ENCODE measurements at regions not wholly inside any gene's neighbourhood (a gene's known extent, or its start where the extent isn't known, plus 50 kb on each side); places are given as distances from the start of the nearest gene placed in this dataset.

DNA sequence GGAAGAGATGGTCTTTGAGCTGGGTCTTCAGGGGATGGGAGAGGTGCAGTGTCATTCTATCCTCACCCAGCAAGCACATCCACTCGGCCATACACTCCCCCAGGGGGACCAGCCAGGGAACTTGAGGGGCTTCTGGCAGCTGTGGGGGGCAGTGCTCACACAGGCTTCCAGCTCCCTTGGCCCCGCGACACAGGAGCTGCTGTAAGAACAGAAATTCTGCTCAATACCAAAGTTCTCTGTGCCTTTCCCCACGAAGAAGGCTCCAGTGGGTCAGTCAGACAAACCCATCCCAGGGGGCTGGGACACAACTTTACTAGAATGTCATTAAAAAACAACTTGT is 289.1 kb upstream of the RTL1 start:
- H3K4me3 ChIP-seq (replicated peaks in 1 of 3; ENCODE audit: insufficient read depth in 1 of 3, low read depth in 1 of 3, low read length in 3 of 3), result no peak overlapping the region
- H2AFZ ChIP-seq (ENCODE audit: low read depth, low read length), result no peak overlapping the region
- H3K27ac ChIP-seq (ENCODE audit: insufficient read depth, low read depth, low read length), result no peak overlapping the region
- H3K27me3 ChIP-seq (ENCODE audit: control insufficient read depth in 2 of 2, insufficient read depth in 2 of 2, low read length in 2 of 2), result no peaks in the 10 kb centered on the region
- no peak for TF ChIP-seq GATA2 (IDR thresholded peaks at IDR 0.05; ENCODE audit: insufficient read depth, insufficient read length, low read depth, low read length)
- TF ChIP-seq JUN (IDR thresholded peaks at IDR 0.05; ENCODE audit: borderline replicate concordance, insufficient read depth, insufficient read length, low read depth), result no peak
- no peak for TF ChIP-seq EZH2 (IDR thresholded peaks at IDR 0.05; ENCODE audit: borderline replicate concordance, low read depth, low read length, severe bottlenecking)
- TF ChIP-seq, protein P1, sequence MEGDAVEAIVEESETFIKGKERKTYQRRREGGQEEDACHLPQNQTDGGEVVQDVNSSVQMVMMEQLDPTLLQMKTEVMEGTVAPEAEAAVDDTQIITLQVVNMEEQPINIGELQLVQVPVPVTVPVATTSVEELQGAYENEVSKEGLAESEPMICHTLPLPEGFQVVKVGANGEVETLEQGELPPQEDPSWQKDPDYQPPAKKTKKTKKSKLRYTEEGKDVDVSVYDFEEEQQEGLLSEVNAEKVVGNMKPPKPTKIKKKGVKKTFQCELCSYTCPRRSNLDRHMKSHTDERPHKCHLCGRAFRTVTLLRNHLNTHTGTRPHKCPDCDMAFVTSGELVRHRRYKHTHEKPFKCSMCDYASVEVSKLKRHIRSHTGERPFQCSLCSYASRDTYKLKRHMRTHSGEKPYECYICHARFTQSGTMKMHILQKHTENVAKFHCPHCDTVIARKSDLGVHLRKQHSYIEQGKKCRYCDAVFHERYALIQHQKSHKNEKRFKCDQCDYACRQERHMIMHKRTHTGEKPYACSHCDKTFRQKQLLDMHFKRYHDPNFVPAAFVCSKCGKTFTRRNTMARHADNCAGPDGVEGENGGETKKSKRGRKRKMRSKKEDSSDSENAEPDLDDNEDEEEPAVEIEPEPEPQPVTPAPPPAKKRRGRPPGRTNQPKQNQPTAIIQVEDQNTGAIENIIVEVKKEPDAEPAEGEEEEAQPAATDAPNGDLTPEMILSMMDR (IDR thresholded peaks at IDR 0.05; ENCODE audit: extremely low read depth in 1 of 2, insufficient read depth in 1 of 2, low read depth in 1 of 2, low read length in 2 of 2), result no peak
- TF ChIP-seq, protein P2, sequence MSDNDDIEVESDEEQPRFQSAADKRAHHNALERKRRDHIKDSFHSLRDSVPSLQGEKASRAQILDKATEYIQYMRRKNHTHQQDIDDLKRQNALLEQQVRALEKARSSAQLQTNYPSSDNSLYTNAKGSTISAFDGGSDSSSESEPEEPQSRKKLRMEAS (IDR thresholded peaks at IDR 0.05; ENCODE audit: insufficient read depth, insufficient read length), result no peak
- TF ChIP-seq MYC (IDR thresholded peaks at IDR 0.05; ENCODE audit: low read depth, low read length), result no peak
- no peak for TF ChIP-seq POLR2AphosphoS5 (IDR thresholded peaks at IDR 0.05; ENCODE audit: insufficient read depth, low read depth, low read length)
- TF ChIP-seq FOS (IDR thresholded peaks at IDR 0.05; ENCODE audit: borderline replicate concordance, insufficient read depth, low read length), result no peak
- no peak for TF ChIP-seq POLR2A (IDR thresholded peaks at IDR 0.05; ENCODE audit: low read depth, low read length)
- H3K9me1 ChIP-seq (replicated peaks; ENCODE audit: control insufficient read depth, extremely low read depth, insufficient read depth, low read length), result no peaks in the 10 kb centered on the region
- H3K4me2 ChIP-seq (ENCODE audit: insufficient read depth, low read length), result no peak overlapping the region
- no peaks in the 10 kb centered on the region for H3K79me2 ChIP-seq (ENCODE audit: control insufficient read depth, insufficient read depth, low read length)
- no peaks in the 10 kb centered on the region for H4K20me1 ChIP-seq (replicated peaks; ENCODE audit: control insufficient read depth, extremely low read depth, insufficient read depth, low read length)
- FAIRE-seq, result no peak
- BruUV-seq (replicated peaks), result no TSS peak
- intact Hi-C loops (cut with micrococcal nuclease), result no loop called here
- DNase-seq (ENCODE audit: low read depth, low spot score), result no peak
- no peaks in the 10 kb centered on the region for H3K36me3 ChIP-seq (ENCODE audit: control insufficient read depth in 2 of 2, extremely low read depth in 1 of 2, insufficient read depth in 2 of 2, low read length in 2 of 2)
- ChIA-PET POLR2A (no interaction called here), CTCF (interaction anchor here (1.5 kb wide), 1 partner anchor 42 kb away, joined by 4 read pairs; no protein-coding TSS in a partner anchor)
- H3K4me1 ChIP-seq (ENCODE audit: control insufficient read depth, extremely low read depth, insufficient read depth, low read length), result no peaks in the 10 kb centered on the region
- dilution Hi-C loops (cut with MboI; ENCODE audit: extremely low pct_ligation_motif_present, low sequenced_read_pairs), result no loop called here
- no peak overlapping the region for H3K9ac ChIP-seq (replicated peaks; ENCODE audit: extremely low read depth, insufficient read depth, low read length)
- no peaks in the 10 kb centered on the region for H3K9me3 ChIP-seq (replicated peaks; ENCODE audit: control insufficient read depth, insufficient read depth, low read length)

Data from endothelial cell of umbilical vein (primary cell).